Body of pancreas (tissue), 4 donors: ENCODE measurements at regions not wholly inside any gene's neighbourhood (a gene's known extent, or its start where the extent isn't known, plus 50 kb on each side); places are given as distances from the start of the nearest gene placed in this dataset.

ENCODE experiments used
- POLR2A ChIP-seq, 3 donors: fragments of 450-650 bp; IDR thresholded peaks; one replicate each; pipeline ENCODE4 v1.6.1; 2016; ENCODE audit warnings: antibody characterized with exemption in 3 of 3, mild to moderate bottlenecking in 2 of 3
- TF ChIP-seq, protein P1 (sequence below), 7 experiments: fragments of 450-650 bp in 4 of 7; fragments of 200-600 bp in 3 of 7; sonication (generic) in 3 of 7; IDR thresholded peaks; one replicate each; pipeline ENCODE4 v1.5.1; 2016 to 2019; ENCODE audit warnings: antibody characterized with exemption in 7 of 7

DNA sequence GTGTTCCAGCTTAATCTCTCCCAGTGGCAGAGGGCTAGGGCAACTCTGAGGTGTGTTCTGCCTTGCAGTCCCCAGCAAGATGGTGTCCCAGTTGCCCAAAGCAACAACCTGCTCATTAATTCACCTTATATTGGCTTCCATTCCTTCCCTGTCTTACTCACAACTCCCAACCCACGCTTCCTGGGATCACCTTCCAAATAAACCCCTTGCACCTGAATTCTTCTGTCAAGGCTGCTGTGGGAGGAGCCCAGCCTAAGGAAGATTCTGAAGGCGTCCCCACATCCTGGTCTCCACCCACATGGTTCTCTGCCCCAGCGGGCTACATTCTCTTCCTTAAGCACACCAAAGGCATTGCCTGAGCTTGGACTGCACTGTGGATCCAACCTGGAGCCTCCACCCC is 116.6 kb upstream of the MAFB start:
- TF ChIP-seq, protein P1, sequence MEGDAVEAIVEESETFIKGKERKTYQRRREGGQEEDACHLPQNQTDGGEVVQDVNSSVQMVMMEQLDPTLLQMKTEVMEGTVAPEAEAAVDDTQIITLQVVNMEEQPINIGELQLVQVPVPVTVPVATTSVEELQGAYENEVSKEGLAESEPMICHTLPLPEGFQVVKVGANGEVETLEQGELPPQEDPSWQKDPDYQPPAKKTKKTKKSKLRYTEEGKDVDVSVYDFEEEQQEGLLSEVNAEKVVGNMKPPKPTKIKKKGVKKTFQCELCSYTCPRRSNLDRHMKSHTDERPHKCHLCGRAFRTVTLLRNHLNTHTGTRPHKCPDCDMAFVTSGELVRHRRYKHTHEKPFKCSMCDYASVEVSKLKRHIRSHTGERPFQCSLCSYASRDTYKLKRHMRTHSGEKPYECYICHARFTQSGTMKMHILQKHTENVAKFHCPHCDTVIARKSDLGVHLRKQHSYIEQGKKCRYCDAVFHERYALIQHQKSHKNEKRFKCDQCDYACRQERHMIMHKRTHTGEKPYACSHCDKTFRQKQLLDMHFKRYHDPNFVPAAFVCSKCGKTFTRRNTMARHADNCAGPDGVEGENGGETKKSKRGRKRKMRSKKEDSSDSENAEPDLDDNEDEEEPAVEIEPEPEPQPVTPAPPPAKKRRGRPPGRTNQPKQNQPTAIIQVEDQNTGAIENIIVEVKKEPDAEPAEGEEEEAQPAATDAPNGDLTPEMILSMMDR (IDR thresholded peaks at IDR 0.05), result no peak
- no peak for TF ChIP-seq POLR2A (IDR thresholded peaks at IDR 0.05)
